ENCODE measurements at regions not wholly inside any gene's neighbourhood (a gene's known extent, or its start where the extent isn't known, plus 50 kb on each side); places are given as distances from the start of the nearest gene placed in this dataset.

DNA sequence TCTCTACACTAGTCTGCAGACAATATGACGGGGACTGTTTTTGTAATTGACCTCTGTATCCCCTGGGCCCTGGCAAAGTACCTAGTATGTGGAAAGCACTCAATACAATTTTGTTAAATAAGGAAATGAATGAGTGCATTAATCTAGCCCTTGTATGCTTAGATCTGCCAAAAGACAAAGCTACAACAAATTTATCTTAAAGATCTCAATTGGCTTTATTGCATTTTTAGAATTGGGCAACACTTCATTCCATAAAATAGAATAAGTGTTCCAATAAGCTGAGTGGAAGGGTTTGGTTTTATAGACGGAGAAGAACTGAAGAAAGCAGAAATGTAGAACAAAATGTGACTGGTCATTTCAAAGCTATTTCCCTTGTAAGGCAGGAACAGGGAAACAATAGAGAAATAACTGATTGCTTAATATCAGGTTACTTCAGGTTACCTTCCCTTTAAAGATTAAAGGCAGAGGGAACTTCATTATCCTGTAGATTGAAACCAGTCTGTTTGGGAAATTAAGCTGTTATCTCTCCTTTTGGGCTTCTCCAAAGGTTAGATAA, 108.3 kb upstream of the MME start:
- TF ChIP-seq CTCF (IDR thresholded peaks at IDR 0.05; ENCODE audit: borderline replicate concordance, extremely low read depth, low read length, poor library complexity, severe bottlenecking) (no peak), EZH2 (IDR thresholded peaks at IDR 0.05; ENCODE audit: borderline replicate concordance, low read depth, low read length, severe bottlenecking) (no peak)
